DND-41 (cell line): ENCODE measurements at regions not wholly inside any gene's neighbourhood (a gene's known extent, or its start where the extent isn't known, plus 50 kb on each side); places are given as distances from the start of the nearest gene placed in this dataset.

Experiments used
- ATAC-seq: fragments of 200-7000 bp; cut with Tn5 transposase; 3 replicates; pipeline ENCODE4 v1.9.1; 2021; ENCODE audit warnings: low read depth; ENCODE audit not compliant: insufficient read depth
- DNase-seq: peaks from one replicate; pipeline ENCODE4 v3.0.0-alpha.2; 2020
- H2AFZ ChIP-seq: 2 replicates; pipeline ENCODE4 v1.6.0; 2012; ENCODE audit warnings: low read depth, low read length
- H3K27ac ChIP-seq: 2 replicates; pipeline ENCODE4 v1.5.1; 2012; ENCODE audit warnings: low read length, inconsistent platforms
- H3K27me3 ChIP-seq: fragments of 200-600 bp; sonication (generic); 2 replicates; pipeline ENCODE4 v1.6.0; 2012; ENCODE audit warnings: low read length, mild to moderate bottlenecking, inconsistent platforms; ENCODE audit not compliant: insufficient read depth, poor library complexity
- H3K36me3 ChIP-seq: 2 replicates; pipeline ENCODE4 v1.5.1; 2012; ENCODE audit warnings: low read length, inconsistent platforms; ENCODE audit not compliant: insufficient read depth
- H3K4me1 ChIP-seq: 2 replicates; pipeline ENCODE4 v1.5.1; 2012; ENCODE audit warnings: mild to moderate bottlenecking, low read length; ENCODE audit not compliant: insufficient read depth
- H3K4me2 ChIP-seq: 2 replicates; pipeline ENCODE4 v1.6.0; 2012; ENCODE audit warnings: mild to moderate bottlenecking, moderate library complexity, low read length, inconsistent platforms; ENCODE audit not compliant: insufficient read depth
- H3K4me3 ChIP-seq, 2 experiments: fragments of 200-600 bp in 1 of 2; shearing (Covaris generic) in 1 of 2; 2 replicates each; pipeline ENCODE4 v1.5.1; 2012 to 2016; ENCODE audit warnings: inconsistent platforms in 2 of 2, low read length in 2 of 2, mild to moderate bottlenecking in 2 of 2, low read depth in 1 of 2, moderate library complexity in 1 of 2
- H3K79me2 ChIP-seq: 2 replicates; pipeline ENCODE4 v1.6.0; 2012; ENCODE audit warnings: low read length, inconsistent platforms; ENCODE audit not compliant: insufficient read depth
- H3K9ac ChIP-seq: 2 replicates; pipeline ENCODE4 v1.6.0; 2012; ENCODE audit warnings: low read depth, mild to moderate bottlenecking, inconsistent platforms, low read length, moderate library complexity
- H3K9me3 ChIP-seq: 2 replicates; pipeline ENCODE4 v1.5.1; 2012; ENCODE audit warnings: low read length, moderate library complexity, mild to moderate bottlenecking, inconsistent platforms; ENCODE audit not compliant: insufficient read depth, severe bottlenecking
- H4K20me1 ChIP-seq: 2 replicates; pipeline ENCODE4 v1.6.0; 2012; ENCODE audit warnings: low read length; ENCODE audit not compliant: insufficient read depth
- CTCF ChIP-seq: IDR thresholded peaks from 2 replicates; pipeline ENCODE4 v1.5.1; 2012; ENCODE audit warnings: borderline replicate concordance, low read length, moderate library complexity, mild to moderate bottlenecking; ENCODE audit not compliant: poor library complexity, severe bottlenecking; ENCODE audit errors: extremely low read depth
- EZH2 ChIP-seq: IDR thresholded peaks from 3 replicates; pipeline ENCODE4 v1.6.1; 2012; ENCODE audit warnings: borderline replicate concordance, low read depth, mild to moderate bottlenecking, moderate library complexity, low read length, inconsistent platforms; ENCODE audit not compliant: severe bottlenecking

- no peak for DNase-seq
- H2AFZ ChIP-seq, result no peak overlapping the region
- no peaks in the 10 kb centered on the region for H3K79me2 ChIP-seq
- ATAC-seq, result no peak
- H3K27me3 ChIP-seq, result no peaks in the 10 kb centered on the region
- no peak overlapping the region for H3K4me2 ChIP-seq
- no peak overlapping the region for H3K4me3 ChIP-seq
- H3K27ac ChIP-seq, result no peak overlapping the region
- H3K9ac ChIP-seq, result no peak overlapping the region
- H3K36me3 ChIP-seq, result no peaks in the 10 kb centered on the region
- no peaks in the 10 kb centered on the region for H3K4me1 ChIP-seq
- no peaks in the 10 kb centered on the region for H3K9me3 ChIP-seq
- H4K20me1 ChIP-seq, result no peaks in the 10 kb centered on the region
- TF ChIP-seq CTCF, result no peak
- no peak for TF ChIP-seq EZH2
Observed at GRCh38 chr6:153580776-153581175, 449.7 kb upstream of the RGS17 start.

- no peak for ATAC-seq
- H4K20me1 ChIP-seq, result no peaks in the 10 kb centered on the region
- H3K27ac ChIP-seq, result no peak overlapping the region
Observed at GRCh38 chr6:153575528-153575927, 444.4 kb upstream of the RGS17 start.

GRCh38 chr6:153574231-153574630 lies 443.1 kb upstream of the RGS17 start:
- DNase-seq, result no peak
- TF ChIP-seq CTCF (no peak), EZH2 (no peak)
- Histone ChIP-seq H3K27me3 (no peaks in the 10 kb centered on the region), H3K36me3 (no peaks in the 10 kb centered on the region), H3K9ac (no peak overlapping the region), H3K4me3 (no peak overlapping the region), H3K79me2 (no peaks in the 10 kb centered on the region), H3K27ac (no peak overlapping the region), H4K20me1 (no peaks in the 10 kb centered on the region), H2AFZ (no peak overlapping the region), H3K4me2 (no peak overlapping the region), H3K4me1 (no peaks in the 10 kb centered on the region), H3K9me3 (no peaks in the 10 kb centered on the region)
- ATAC-seq, result no peak

More at GRCh38 chr6:153575528-153575927, 444.4 kb upstream of the RGS17 start:
- no peak overlapping the region for H3K9ac ChIP-seq
- H3K79me2 ChIP-seq, result no peaks in the 10 kb centered on the region
- no peak for DNase-seq
- no peak overlapping the region for H3K4me2 ChIP-seq
- H3K27me3 ChIP-seq, result no peaks in the 10 kb centered on the region
- H3K36me3 ChIP-seq, result no peaks in the 10 kb centered on the region
- no peaks in the 10 kb centered on the region for H3K9me3 ChIP-seq
- no peaks in the 10 kb centered on the region for H3K4me1 ChIP-seq
- TF ChIP-seq EZH2 (no peak), CTCF (no peak)
- no peak overlapping the region for H3K4me3 ChIP-seq
- H2AFZ ChIP-seq, result no peak overlapping the region

GRCh38 chr6:153572371-153572770 lies 441.3 kb upstream of the RGS17 start:
- H3K4me1 ChIP-seq, result no peaks in the 10 kb centered on the region
- no peaks in the 10 kb centered on the region for H3K79me2 ChIP-seq
- H2AFZ ChIP-seq, result no peak overlapping the region
- H3K9ac ChIP-seq, result no peak overlapping the region
- H3K9me3 ChIP-seq, result no peaks in the 10 kb centered on the region
- H3K4me3 ChIP-seq, result no peak overlapping the region
- no peak for ATAC-seq
- H3K27me3 ChIP-seq, result no peaks in the 10 kb centered on the region
- H4K20me1 ChIP-seq, result no peaks in the 10 kb centered on the region
- H3K27ac ChIP-seq, result no peak overlapping the region
- no peak for TF ChIP-seq CTCF
- no peak for TF ChIP-seq EZH2
- no peak overlapping the region for H3K4me2 ChIP-seq
- no peaks in the 10 kb centered on the region for H3K36me3 ChIP-seq
- DNase-seq, result no peak
